Eye (tissue), 1 donor: ENCODE measurements at regions not wholly inside any gene's neighbourhood (a gene's known extent, or its start where the extent isn't known, plus 50 kb on each side); places are given as distances from the start of the nearest gene placed in this dataset.

ENCODE experiments used
- DNase-seq: peaks from one replicate; pipeline ENCODE4 v3.0.0-alpha.2; 2015

DNA sequence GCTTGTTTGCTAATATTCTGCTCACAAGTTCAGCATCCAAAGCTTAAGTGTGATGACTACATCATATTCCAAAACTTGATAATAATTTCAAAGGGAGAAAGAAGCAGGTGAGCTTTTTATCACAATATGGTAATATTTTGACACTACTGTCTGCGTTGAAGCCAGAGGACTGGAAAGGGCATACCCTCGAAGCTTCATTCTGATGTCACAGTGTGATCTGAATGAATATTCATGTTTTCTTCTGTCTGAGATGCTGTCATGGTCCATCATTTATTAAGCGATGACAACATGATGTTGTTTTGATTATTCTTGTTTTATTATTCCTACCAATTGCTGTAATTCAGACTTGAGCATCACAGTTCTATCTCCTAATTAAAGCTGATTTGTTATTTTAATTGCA, 625.4 kb downstream of the ZPLD1 start:
- no peak for DNase-seq

- no peak for DNase-seq
Measured at GRCh38 chr3:103067963-103068362, 633.1 kb downstream of the ZPLD1 start.

- no peak for DNase-seq
Measured at GRCh38 chr3:103075282-103075681, 640.5 kb downstream of the ZPLD1 start.

DNA sequence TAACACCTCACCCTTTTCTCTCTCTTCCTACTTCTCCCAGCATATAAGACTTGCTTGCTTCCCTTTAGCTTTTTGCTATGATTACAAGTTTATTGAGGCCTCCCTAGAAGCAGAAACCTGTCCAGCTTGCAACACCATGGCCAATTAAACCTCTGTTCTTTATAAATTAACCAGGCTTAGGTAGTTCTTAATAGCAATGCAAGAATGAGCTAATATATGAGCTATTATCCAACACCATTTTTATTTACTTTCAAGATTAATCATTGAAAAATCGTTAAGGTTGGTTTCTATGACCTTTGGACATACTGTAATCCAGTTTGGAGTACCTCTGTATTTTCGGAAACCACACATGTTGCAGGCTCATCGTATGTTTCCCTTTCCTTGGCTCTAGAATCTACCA, 643.1 kb downstream of the ZPLD1 start:
- DNase-seq: no peak

- DNase-seq: no peak
Measured at GRCh38 chr3:103082501-103082900, 647.7 kb downstream of the ZPLD1 start.

GRCh38 chr3:103083848-103084631, 649.2 kb downstream of the ZPLD1 start:
- DNase-seq: no peak

- peak; percentile 8 for DNase-seq
Measured at GRCh38 chr3:103085465-103085864, 650.6 kb downstream of the ZPLD1 start.

DNA sequence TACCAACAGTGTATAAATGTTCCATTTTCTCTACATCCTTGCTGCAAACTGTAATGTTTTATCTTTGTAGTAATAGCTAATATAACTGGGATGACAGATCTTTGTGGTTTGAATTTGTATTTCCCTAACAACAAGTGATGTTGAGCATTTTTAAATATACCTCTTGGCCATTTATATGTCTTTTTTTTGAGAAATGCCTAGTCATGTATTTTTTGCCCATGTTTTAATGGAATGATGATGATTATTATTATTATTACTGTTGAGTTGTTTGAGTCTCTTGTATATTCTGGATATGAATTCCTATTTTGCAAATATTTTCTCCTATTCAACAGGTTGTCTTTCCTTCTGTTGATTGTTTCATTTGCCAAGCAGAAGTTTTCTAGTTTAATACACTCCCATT, 654.9 kb downstream of the ZPLD1 start:
- no peak for DNase-seq

DNA sequence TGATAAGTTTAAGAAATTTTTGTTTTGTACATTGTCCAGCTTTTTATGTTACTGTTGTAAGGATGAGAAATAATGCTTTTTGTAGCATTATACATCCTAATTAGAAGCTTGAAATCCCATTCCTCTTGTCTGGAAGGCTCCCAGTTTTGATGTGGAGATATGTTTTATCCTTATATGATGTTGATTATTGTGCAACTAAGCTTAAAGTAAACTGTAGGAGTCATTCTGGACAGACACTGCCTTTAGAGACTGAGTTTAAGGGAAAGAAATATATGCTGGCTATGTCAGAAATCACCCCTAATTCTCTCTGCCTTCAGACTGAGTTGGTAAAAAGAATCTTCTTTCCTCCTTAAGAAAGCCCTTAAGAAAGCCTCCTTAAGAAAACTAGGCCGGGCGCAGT, 670.4 kb downstream of the ZPLD1 start:
- DNase-seq: no peak

- peak; percentile 3 for DNase-seq
Measured at GRCh38 chr3:103112273-103112672, 677.5 kb downstream of the ZPLD1 start.

- DNase-seq: no peak
Measured at GRCh38 chr3:103126115-103126514, 691.3 kb downstream of the ZPLD1 start.

- no peak for DNase-seq
Measured at GRCh38 chr3:103127098-103127630, 692.3 kb downstream of the ZPLD1 start.

DNA sequence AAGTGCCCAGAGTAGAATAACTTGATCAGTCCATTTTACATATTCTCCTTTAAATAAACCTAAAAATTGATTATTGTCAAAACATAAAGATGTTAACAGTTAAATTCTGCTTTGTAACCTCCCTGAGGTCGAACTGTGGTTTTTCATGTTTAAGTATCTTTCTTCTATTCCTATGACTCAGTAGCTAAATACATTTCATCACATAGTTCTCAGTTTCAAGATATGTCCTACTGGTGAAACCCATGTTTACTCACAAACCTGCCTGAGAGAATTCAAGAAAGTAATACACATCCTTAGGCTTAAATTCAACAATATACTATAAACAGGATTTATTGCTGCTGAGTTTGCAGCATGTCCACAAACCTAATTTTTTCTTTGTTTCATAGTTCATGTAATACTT, 692.9 kb downstream of the ZPLD1 start:
- DNase-seq: no peak

- no peak for DNase-seq
Measured at GRCh38 chr3:103134023-103134724, 699.4 kb downstream of the ZPLD1 start.

- DNase-seq: peak; percentile 3
Measured at GRCh38 chr3:103136621-103137020, 701.8 kb downstream of the ZPLD1 start.

DNA sequence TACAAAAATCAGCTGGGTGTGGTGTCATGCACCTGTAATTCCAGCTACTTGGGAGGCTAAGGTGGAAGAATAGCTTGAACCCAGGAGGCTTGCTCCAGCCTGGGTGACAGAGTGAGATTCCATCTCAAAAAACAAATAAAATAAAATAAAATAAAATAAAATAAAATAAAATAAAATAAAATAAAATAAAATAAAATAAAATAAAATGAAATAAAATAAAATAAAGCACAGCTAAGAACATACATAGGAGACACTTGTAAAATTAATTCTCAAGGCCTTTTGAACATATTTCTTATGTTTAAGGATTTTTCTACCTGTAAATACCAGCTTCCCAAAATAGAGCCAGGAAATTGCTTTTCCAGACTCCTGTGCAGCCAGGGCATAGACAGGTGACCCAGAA, 703.0 kb downstream of the ZPLD1 start:
- DNase-seq: no peak

- DNase-seq: no peak
Measured at GRCh38 chr3:103158183-103158582, 723.4 kb downstream of the ZPLD1 start.

DNA sequence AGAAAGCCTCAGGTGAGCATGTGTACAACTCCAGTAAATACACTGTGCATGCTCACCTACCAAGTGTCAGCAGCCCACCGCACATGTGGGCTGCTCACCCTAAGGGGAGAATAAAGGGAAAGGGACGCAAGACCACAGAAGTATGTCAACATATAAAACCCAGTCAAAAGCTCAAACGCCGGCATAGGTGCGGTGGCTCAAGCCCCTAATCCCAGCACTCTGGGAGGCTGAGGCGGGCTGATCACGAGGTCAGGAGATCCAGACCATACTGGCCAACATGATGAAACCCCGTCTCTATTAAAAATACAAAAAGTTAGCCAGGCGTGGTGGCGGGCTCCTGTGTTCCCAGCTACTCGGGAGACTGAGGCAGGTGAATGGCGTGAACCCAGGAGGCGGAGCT, 732.1 kb downstream of the ZPLD1 start:
- no peak for DNase-seq

- DNase-seq: no peak
Measured at GRCh38 chr3:103167850-103168249, 733.0 kb downstream of the ZPLD1 start.

DNA sequence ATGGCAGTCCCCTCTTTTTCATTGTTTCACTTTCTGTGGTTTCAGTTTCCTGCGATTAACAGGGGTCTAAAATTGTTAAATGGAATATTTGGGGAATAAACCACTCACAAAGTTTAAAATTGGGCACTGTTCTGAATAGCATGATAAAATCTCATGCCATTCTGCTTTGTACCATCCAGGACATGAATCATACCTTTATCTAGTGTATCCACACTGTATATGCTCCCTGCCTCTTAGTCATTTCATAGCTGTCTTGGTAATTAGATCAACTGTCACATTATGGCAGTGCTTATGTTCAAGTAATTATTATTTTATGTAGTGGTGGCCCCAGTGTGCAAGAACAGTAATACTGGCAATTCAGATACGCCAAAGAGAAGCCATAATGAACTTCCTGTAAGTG, 734.5 kb downstream of the ZPLD1 start:
- no peak for DNase-seq

- DNase-seq: no peak
Measured at GRCh38 chr3:103170651-103171050, 735.8 kb downstream of the ZPLD1 start.

- DNase-seq: no peak
Measured at GRCh38 chr3:103173940-103174339, 739.1 kb downstream of the ZPLD1 start.

- no peak for DNase-seq
Measured at GRCh38 chr3:103181160-103181559, 746.3 kb downstream of the ZPLD1 start.

DNA sequence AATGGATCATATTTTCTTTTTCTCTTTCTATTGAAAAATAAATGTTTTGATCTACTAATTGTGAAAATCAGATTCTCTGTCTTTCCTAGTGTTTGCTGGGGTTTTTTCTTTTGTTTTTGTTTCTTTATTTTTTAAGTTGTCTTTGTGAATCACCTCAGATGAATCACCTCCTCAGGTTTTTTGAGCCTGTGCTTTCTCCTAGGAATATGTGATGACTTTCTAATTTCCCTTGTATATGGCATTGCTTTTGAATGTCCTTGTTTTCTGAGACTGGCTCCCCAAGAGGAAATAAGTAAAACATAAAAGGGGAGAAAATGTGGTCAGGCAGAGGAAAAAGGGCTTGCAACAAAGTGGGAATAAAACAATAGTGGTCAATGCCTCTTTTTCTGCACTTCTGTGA, 750.0 kb downstream of the ZPLD1 start:
- no peak for DNase-seq
